Nephron progenitor cell (in vitro differentiated cells): ENCODE measurements at regions not wholly inside any gene's neighbourhood (a gene's known extent, or its start where the extent isn't known, plus 50 kb on each side); places are given as distances from the start of the nearest gene placed in this dataset.

Experiments used
- DNase-seq: peaks from one replicate; pipeline ENCODE4 v3.0.0; 2021
- H3K27ac Mint-ChIP-seq: 2 replicates; pipeline ENCODE4 v1.8.0; 2021; ENCODE audit warnings: mild to moderate bottlenecking, moderate library complexity, mixed read lengths
- H3K27me3 Mint-ChIP-seq: 2 replicates; pipeline ENCODE4 v1.8.0; 2021; ENCODE audit warnings: mild to moderate bottlenecking, low read depth, mixed read lengths; ENCODE audit not compliant: poor library complexity
- H3K36me3 Mint-ChIP-seq: 2 replicates; pipeline ENCODE4 v1.8.0; 2021; ENCODE audit warnings: low read depth, mixed read lengths
- H3K4me1 Mint-ChIP-seq: 2 replicates; pipeline ENCODE4 v1.8.0; 2021; ENCODE audit warnings: mixed read lengths
- H3K4me3 Mint-ChIP-seq: 2 replicates; pipeline ENCODE4 v1.8.0; 2021; ENCODE audit warnings: mild to moderate bottlenecking, moderate library complexity, mixed read lengths
- H3K9me3 Mint-ChIP-seq: 2 replicates; pipeline ENCODE4 v1.8.0; 2021; ENCODE audit warnings: mild to moderate bottlenecking, moderate library complexity, mixed read lengths
- TF ChIP-seq, protein P1 (sequence below): fragments of 200-600 bp; sonication (generic); IDR thresholded peaks from 2 replicates; pipeline ENCODE4 v1.5.0; 2021; ENCODE audit warnings: antibody characterized with exemption

- no peaks in the 10 kb centered on the region for H3K9me3 Mint-ChIP-seq
- no peak overlapping the region for H3K4me3 Mint-ChIP-seq
- DNase-seq = no peak
- TF ChIP-seq, protein P1, sequence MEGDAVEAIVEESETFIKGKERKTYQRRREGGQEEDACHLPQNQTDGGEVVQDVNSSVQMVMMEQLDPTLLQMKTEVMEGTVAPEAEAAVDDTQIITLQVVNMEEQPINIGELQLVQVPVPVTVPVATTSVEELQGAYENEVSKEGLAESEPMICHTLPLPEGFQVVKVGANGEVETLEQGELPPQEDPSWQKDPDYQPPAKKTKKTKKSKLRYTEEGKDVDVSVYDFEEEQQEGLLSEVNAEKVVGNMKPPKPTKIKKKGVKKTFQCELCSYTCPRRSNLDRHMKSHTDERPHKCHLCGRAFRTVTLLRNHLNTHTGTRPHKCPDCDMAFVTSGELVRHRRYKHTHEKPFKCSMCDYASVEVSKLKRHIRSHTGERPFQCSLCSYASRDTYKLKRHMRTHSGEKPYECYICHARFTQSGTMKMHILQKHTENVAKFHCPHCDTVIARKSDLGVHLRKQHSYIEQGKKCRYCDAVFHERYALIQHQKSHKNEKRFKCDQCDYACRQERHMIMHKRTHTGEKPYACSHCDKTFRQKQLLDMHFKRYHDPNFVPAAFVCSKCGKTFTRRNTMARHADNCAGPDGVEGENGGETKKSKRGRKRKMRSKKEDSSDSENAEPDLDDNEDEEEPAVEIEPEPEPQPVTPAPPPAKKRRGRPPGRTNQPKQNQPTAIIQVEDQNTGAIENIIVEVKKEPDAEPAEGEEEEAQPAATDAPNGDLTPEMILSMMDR = no peak
- H3K27ac Mint-ChIP-seq = no peak overlapping the region
- H3K36me3 Mint-ChIP-seq = no peaks in the 10 kb centered on the region
- no peaks in the 10 kb centered on the region for H3K4me1 Mint-ChIP-seq
- H3K27me3 Mint-ChIP-seq = peaks cover 6% of the 10 kb centered on the region
Observed at GRCh38 chr6:163790266-163790840, 375.8 kb downstream of the QKI start.

GRCh38 chr6:163789199-163789810, 374.8 kb downstream of the QKI start:
- TF ChIP-seq, protein P1 = no peak
- H3K9me3 Mint-ChIP-seq = no peaks in the 10 kb centered on the region
- H3K36me3 Mint-ChIP-seq = no peaks in the 10 kb centered on the region
- peaks cover 6% of the 10 kb centered on the region for H3K27me3 Mint-ChIP-seq
- H3K4me3 Mint-ChIP-seq = no peak overlapping the region
- no peaks in the 10 kb centered on the region for H3K4me1 Mint-ChIP-seq
- no peak overlapping the region for H3K27ac Mint-ChIP-seq
- DNase-seq = no peak

GRCh38 chr6:163786995-163787671, 372.6 kb downstream of the QKI start:
- Mint-ChIP-seq H3K4me3 (no peak overlapping the region), H3K36me3 (no peaks in the 10 kb centered on the region), H3K27me3 (peaks cover 3% of the 10 kb centered on the region), H3K4me1 (peaks cover 12% of the 10 kb centered on the region), H3K9me3 (no peaks in the 10 kb centered on the region), H3K27ac (no peak overlapping the region)
- TF ChIP-seq, protein P1 = no peak
- no peak for DNase-seq

GRCh38 chr6:163782436-163783003, 368.0 kb downstream of the QKI start:
- H3K36me3 Mint-ChIP-seq = no peaks in the 10 kb centered on the region
- TF ChIP-seq, protein P1 = no peak
- no peak overlapping the region for H3K27ac Mint-ChIP-seq
- peaks cover 42% of the 10 kb centered on the region for H3K4me1 Mint-ChIP-seq
- peak overlapping the region; percentile 11 for H3K4me3 Mint-ChIP-seq
- DNase-seq = no peak
- no peaks in the 10 kb centered on the region for H3K9me3 Mint-ChIP-seq
- peaks cover 1% of the 10 kb centered on the region for H3K27me3 Mint-ChIP-seq

- DNase-seq = peak; percentile 50
- Mint-ChIP-seq H3K9me3 (no peaks in the 10 kb centered on the region), H3K4me3 (no peak overlapping the region), H3K4me1 (peaks cover 49% of the 10 kb centered on the region), H3K27ac (peak overlapping the region; percentile 46), H3K27me3 (no peaks in the 10 kb centered on the region), H3K36me3 (no peaks in the 10 kb centered on the region)
- TF ChIP-seq, protein P1 = no peak
Observed at GRCh38 chr6:163780994-163781393, 366.5 kb downstream of the QKI start.
